ENCODE measurements at regions not wholly inside any gene's neighbourhood (a gene's known extent, or its start where the extent isn't known, plus 50 kb on each side); places are given as distances from the start of the nearest gene placed in this dataset.

DNA sequence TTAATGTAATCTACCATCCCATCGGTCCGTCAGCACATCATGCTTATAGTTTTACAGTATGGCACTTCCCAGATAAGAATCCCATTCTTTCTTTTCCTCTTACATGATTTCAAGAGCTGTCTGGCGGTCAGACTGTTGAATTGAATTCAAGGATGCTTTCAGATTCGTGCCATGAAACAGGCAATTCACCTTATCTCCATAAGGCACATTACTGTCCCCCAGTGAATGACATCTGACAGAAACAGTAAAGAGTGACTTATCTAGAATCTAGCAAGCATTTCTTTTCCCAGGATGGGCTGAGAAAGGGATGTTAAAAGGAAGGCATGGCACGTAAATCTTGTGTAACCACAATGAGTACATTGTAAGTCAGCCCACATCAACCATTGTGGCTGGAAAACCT, 61.1 kb upstream of the SEM1 start:
- H3K27ac ChIP-seq: no peak overlapping the region
- no peaks in the 10 kb centered on the region for H3K27me3 ChIP-seq (ENCODE audit: insufficient read depth, low read depth, severe bottlenecking)
- no peaks in the 10 kb centered on the region for H3K36me3 ChIP-seq
- H3K9me3 ChIP-seq (ENCODE audit: severe bottlenecking): no peaks in the 10 kb centered on the region
- H3K4me3 ChIP-seq (ENCODE audit: low read depth, low read length): no peak overlapping the region
- no peak for DNase-seq
- TF ChIP-seq, protein P1, sequence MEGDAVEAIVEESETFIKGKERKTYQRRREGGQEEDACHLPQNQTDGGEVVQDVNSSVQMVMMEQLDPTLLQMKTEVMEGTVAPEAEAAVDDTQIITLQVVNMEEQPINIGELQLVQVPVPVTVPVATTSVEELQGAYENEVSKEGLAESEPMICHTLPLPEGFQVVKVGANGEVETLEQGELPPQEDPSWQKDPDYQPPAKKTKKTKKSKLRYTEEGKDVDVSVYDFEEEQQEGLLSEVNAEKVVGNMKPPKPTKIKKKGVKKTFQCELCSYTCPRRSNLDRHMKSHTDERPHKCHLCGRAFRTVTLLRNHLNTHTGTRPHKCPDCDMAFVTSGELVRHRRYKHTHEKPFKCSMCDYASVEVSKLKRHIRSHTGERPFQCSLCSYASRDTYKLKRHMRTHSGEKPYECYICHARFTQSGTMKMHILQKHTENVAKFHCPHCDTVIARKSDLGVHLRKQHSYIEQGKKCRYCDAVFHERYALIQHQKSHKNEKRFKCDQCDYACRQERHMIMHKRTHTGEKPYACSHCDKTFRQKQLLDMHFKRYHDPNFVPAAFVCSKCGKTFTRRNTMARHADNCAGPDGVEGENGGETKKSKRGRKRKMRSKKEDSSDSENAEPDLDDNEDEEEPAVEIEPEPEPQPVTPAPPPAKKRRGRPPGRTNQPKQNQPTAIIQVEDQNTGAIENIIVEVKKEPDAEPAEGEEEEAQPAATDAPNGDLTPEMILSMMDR (IDR thresholded peaks at IDR 0.05; ENCODE audit: low read depth, low read length): no peak

DNA sequence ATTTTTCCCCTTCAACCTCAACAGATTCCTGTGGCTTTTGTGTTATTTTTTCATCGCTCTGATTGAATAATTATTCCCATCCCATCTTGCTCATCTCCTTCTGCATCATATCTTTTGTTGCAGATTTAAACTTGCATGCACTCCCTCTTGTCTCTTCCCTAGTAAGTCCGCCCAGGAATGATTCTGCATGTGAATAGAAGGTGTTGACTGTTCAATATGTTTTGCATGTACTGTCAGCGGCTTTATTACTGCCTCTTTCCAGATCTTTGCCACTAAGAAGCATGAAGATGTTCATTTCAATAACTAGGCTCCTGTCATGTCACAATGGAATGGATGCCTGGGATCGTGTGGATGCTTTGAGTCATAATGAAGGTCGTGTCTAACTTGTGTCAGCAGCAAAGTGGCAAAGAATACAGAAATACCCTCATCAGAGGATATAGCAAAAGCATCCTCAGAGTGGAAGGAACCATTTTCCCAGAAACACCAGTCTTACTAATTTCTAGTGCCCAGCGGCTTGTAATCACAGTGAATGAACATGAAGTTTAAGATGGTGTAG, 62.6 kb upstream of the SEM1 start:
- Histone ChIP-seq H3K9me3 (ENCODE audit: severe bottlenecking) (no peaks in the 10 kb centered on the region), H3K4me3 (ENCODE audit: low read depth, low read length) (no peak overlapping the region), H3K27ac (no peak overlapping the region), H3K36me3 (no peaks in the 10 kb centered on the region), H3K27me3 (ENCODE audit: insufficient read depth, low read depth, severe bottlenecking) (no peaks in the 10 kb centered on the region)
- no peak for DNase-seq
- TF ChIP-seq, protein P1 (IDR thresholded peaks at IDR 0.05; ENCODE audit: low read depth, low read length): no peak

DNA sequence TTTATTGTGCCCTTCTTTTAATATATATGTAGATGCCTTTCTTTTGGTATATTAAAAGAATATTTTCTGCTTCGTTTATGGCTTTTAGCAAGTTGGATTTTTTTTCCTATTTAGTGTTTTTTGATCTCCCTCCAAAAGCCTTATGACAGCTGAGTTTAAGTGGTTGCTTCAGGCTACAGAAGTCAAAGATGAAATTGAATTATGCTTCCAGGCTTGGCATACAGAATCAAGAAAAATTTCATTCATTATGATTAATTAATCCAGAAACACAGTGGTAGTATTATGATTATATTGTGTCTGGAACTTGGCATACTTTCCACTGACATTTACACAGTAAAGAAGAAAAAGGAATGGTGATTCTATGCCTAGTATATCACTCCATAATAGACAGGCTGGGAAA, 63.8 kb upstream of the SEM1 start:
- DNase-seq: no peak
- TF ChIP-seq, protein P1 (IDR thresholded peaks at IDR 0.05; ENCODE audit: low read depth, low read length): no peak
- Histone ChIP-seq H3K36me3 (no peaks in the 10 kb centered on the region), H3K4me3 (ENCODE audit: low read depth, low read length) (no peak overlapping the region), H3K27ac (no peak overlapping the region), H3K9me3 (ENCODE audit: severe bottlenecking) (no peaks in the 10 kb centered on the region), H3K27me3 (ENCODE audit: insufficient read depth, low read depth, severe bottlenecking) (no peaks in the 10 kb centered on the region)

DNA sequence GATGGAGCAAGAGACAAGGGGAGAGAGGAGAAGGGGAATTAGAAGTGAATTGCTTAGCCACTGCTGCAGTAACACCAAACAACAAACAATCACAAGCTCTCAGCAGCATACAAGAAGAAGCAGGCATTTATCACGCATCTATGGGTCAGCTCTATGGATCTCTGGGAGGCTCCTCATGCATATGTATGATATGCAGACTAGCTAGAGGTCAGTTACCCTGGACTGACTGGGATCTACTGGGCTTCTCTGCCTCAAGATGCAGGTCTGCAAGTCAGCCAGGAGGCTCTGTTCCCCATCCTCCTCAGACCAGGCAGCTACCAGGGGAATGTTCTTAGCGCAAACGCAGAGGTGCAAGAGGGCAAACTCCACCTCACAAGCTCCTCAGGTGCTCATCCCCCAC, 64.7 kb upstream of the SEM1 start:
- DNase-seq: no peak
- TF ChIP-seq, protein P1 (IDR thresholded peaks at IDR 0.05; ENCODE audit: low read depth, low read length): no peak
- no peaks in the 10 kb centered on the region for H3K36me3 ChIP-seq
- no peaks in the 10 kb centered on the region for H3K9me3 ChIP-seq (ENCODE audit: severe bottlenecking)
- H3K4me3 ChIP-seq (ENCODE audit: low read depth, low read length): no peak overlapping the region
- H3K27ac ChIP-seq: no peak overlapping the region
- no peaks in the 10 kb centered on the region for H3K27me3 ChIP-seq (ENCODE audit: insufficient read depth, low read depth, severe bottlenecking)

DNA sequence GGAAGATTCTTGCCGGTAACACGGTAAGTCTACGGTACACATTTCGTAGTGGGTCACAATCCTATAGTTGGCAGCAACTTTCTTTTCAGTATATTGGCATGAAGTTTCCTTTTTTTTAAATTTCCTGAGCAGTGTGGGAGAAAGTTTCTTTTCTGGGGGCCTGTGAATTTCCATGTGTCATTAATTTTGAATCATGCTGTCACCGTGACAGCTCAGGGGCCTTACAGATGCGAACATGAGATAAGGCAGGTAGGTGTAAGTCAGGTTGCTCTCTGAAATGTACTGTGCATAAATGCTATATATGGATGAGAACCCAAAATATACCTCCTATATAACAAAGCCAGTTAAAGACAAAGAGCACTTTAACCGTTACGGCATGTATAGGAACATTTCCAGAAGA, 65.4 kb upstream of the SEM1 start:
- H3K27ac ChIP-seq: no peak overlapping the region
- TF ChIP-seq, protein P1 (IDR thresholded peaks at IDR 0.05; ENCODE audit: low read depth, low read length): no peak
- no peak for DNase-seq
- H3K27me3 ChIP-seq (ENCODE audit: insufficient read depth, low read depth, severe bottlenecking): no peaks in the 10 kb centered on the region
- no peak overlapping the region for H3K4me3 ChIP-seq (ENCODE audit: low read depth, low read length)
- H3K9me3 ChIP-seq (ENCODE audit: severe bottlenecking): no peaks in the 10 kb centered on the region
- H3K36me3 ChIP-seq: no peaks in the 10 kb centered on the region

DNA sequence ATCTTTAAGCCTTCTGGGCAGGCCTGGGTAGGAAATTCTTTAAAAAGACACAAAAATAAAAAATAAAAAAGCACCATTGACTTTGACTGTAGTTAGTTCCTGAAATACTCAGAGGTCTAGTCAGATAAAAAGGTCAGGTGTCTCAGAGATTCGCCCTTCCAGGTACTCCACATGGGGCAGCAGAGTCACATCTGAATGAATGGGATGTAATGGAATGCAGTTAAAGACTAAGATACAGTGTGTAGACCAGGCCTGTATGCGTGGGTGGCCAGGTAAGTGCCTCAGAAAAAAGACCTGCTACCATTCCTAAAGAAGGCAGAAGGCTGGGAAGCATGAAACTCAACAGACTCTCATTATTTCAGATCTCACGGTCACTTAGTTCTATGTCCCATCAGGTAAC, 68.6 kb upstream of the SEM1 start:
- TF ChIP-seq, protein P1 (IDR thresholded peaks at IDR 0.05; ENCODE audit: low read depth, low read length): peak; percentile 33; the same call in 1 of the 2 replicates
- H3K9me3 ChIP-seq (ENCODE audit: severe bottlenecking): no peaks in the 10 kb centered on the region
- H3K4me3 ChIP-seq (ENCODE audit: low read depth, low read length): no peak overlapping the region
- DNase-seq: peak; percentile 26
- no peak overlapping the region for H3K27ac ChIP-seq
- H3K27me3 ChIP-seq (ENCODE audit: insufficient read depth, low read depth, severe bottlenecking): no peaks in the 10 kb centered on the region
- no peaks in the 10 kb centered on the region for H3K36me3 ChIP-seq

Data from WERI-Rb-1 (cell line).